Left ventricle myocardium inferior (tissue), 1 donor: ENCODE measurements at regions not wholly inside any gene's neighbourhood (a gene's known extent, or its start where the extent isn't known, plus 50 kb on each side); places are given as distances from the start of the nearest gene placed in this dataset.
"Not testable (repeated sequence)": the region's sequence is repeated elsewhere in the genome, so short reads cannot be mapped to it uniquely, and the experiment has no call there.

Source experiments
- DNase-seq: peaks from one replicate; pipeline ENCODE4 v3.0.0-alpha.2; 2020
- H3K27ac ChIP-seq: fragments of 200-600 bp; replicated peaks from 2 replicates; pipeline ENCODE4 v1.8.0; 2021
- H3K27me3 ChIP-seq: fragments of 200-600 bp; 2 replicates; pipeline ENCODE4 v1.8.0; 2021; ENCODE audit warnings: low read depth
- H3K36me3 ChIP-seq: fragments of 200-600 bp; 2 replicates; pipeline ENCODE4 v1.8.0; 2021
- H3K4me1 ChIP-seq: fragments of 200-600 bp; 2 replicates; pipeline ENCODE4 v1.8.0; 2021
- H3K4me3 ChIP-seq: fragments of 200-600 bp; 2 replicates; pipeline ENCODE4 v1.8.0; 2021; ENCODE audit warnings: mild to moderate bottlenecking, moderate library complexity
- H3K9me3 ChIP-seq: fragments of 200-600 bp; replicated peaks from 2 replicates; pipeline ENCODE4 v1.8.0; 2021
- CTCF ChIP-seq: fragments of 200-600 bp; IDR thresholded peaks from 2 replicates; pipeline ENCODE4 v1.8.0; 2021; ENCODE audit warnings: antibody characterized with exemption, mild to moderate bottlenecking, borderline replicate concordance
- intact Hi-C: fragments of 100-400 bp; cut with micrococcal nuclease; formaldehyde crosslinking; loops from one replicate; pipeline ENCODE4 v1.11.0; 2022
- donor health status: DM: no; HTN: yes; CAD: no; lungs with severe emphysema.

- no peaks in the 10 kb centered on the region for H3K4me1 ChIP-seq
- no peak overlapping the region for H3K4me3 ChIP-seq
- no peaks in the 10 kb centered on the region for H3K27me3 ChIP-seq
- no peak for TF ChIP-seq CTCF
- no peaks in the 10 kb centered on the region for H3K36me3 ChIP-seq
- H3K9me3 ChIP-seq = peaks cover 23% of the 10 kb centered on the region
- H3K27ac ChIP-seq = no peak overlapping the region
- DNase-seq = no peak
- intact Hi-C loops = no loop called here
These were observed 177.1 kb downstream of the ALDH8A1 start for GRCh38 chr6:134772671-134773360.

- Histone ChIP-seq H3K27ac (no peak overlapping the region), H3K36me3 (no peaks in the 10 kb centered on the region), H3K9me3 (no peaks in the 10 kb centered on the region), H3K4me1 (peaks cover 8% of the 10 kb centered on the region), H3K27me3 (no peaks in the 10 kb centered on the region), H3K4me3 (no peak overlapping the region)
- no peak for DNase-seq
- TF ChIP-seq CTCF = no peak
- intact Hi-C loops = no loop called here
These were observed 181.0 kb downstream of the ALDH8A1 start for GRCh38 chr6:134768931-134769330.

- Histone ChIP-seq H3K27me3 (no peaks in the 10 kb centered on the region), H3K9me3 (no peaks in the 10 kb centered on the region), H3K36me3 (no peaks in the 10 kb centered on the region), H3K4me3 (no peak overlapping the region), H3K4me1 (peaks cover 8% of the 10 kb centered on the region), H3K27ac (no peak overlapping the region)
- intact Hi-C loops = no loop called here
- no peak for TF ChIP-seq CTCF
- no peak for DNase-seq
These were observed 183.4 kb downstream of the ALDH8A1 start for GRCh38 chr6:134766497-134766896.

- intact Hi-C loops = no loop called here
- TF ChIP-seq CTCF = no peak
- Histone ChIP-seq H3K36me3 (no peaks in the 10 kb centered on the region), H3K27me3 (no peaks in the 10 kb centered on the region), H3K4me1 (peaks cover 8% of the 10 kb centered on the region), H3K4me3 (no peak overlapping the region), H3K9me3 (no peaks in the 10 kb centered on the region), H3K27ac (no peak overlapping the region)
- no peak for DNase-seq
These were observed 185.2 kb downstream of the ALDH8A1 start for GRCh38 chr6:134764741-134765140.

- H3K27me3 ChIP-seq, intact Hi-C loops, H3K4me3 ChIP-seq, H3K27ac ChIP-seq, H3K36me3 ChIP-seq, H3K9me3 ChIP-seq, DNase-seq, H3K4me1 ChIP-seq: not testable (repeated sequence)
These were observed 186.3 kb downstream of the ALDH8A1 start for GRCh38 chr6:134763575-134763974.

- Histone ChIP-seq H3K36me3 (no peaks in the 10 kb centered on the region), H3K9me3 (no peaks in the 10 kb centered on the region), H3K4me1 (no peaks in the 10 kb centered on the region), H3K27ac (no peak overlapping the region), H3K4me3 (no peak overlapping the region), H3K27me3 (no peaks in the 10 kb centered on the region)
- DNase-seq = no peak
- TF ChIP-seq CTCF = no peak
- intact Hi-C loops = no loop called here
These were observed 191.3 kb downstream of the ALDH8A1 start for GRCh38 chr6:134758621-134759020.
